ENCODE measurements at regions not wholly inside any gene's neighbourhood (a gene's known extent, or its start where the extent isn't known, plus 50 kb on each side); places are given as distances from the start of the nearest gene placed in this dataset.
"Not testable (repeated sequence)": the region's sequence is repeated elsewhere in the genome, so short reads cannot be mapped to it uniquely, and the experiment has no call there.

- no peak for DNase-seq
Measured at GRCh38 chr10:118918116-118918515, 111.4 kb upstream of the NANOS1 start.

DNA sequence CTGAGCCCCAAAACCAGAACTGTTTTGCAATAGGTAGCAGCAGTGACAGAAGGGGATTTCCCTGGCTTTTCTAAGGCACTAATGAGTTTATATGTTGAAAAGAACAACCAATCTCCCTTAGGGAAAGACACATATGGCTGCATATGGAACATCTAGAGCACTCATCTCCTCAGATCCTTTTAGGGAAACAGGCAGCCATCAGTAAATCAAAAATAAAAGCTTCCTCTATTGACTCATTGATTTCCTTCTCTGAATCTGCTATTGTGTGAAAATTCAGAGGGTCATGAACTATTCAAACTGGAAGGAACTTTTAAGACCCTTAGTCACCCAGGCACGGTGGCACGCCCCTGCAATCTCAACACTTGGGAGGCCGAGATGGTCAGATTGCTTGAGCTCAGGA, 110.9 kb upstream of the NANOS1 start:
- no peak for DNase-seq

DNA sequence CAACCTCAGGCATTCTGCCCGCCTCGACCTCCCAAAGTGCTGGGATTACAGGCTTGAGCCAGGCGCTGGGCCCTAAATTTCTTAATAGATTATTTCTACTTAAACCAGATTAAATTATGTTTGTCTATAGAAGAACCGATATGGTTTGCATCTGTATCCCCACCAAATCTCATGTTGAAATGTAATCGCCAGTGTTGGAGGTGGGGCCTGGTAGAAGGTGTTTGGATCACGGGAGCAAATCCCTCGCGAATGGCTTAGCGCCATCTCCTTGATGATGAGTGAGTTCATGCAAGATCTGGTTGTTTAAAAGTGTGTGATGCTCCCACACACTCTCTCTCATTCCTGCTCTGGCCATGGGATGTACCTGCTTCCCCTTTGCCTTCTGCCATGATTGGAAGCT, 109.3 kb upstream of the NANOS1 start:
- no peak for DNase-seq

DNA sequence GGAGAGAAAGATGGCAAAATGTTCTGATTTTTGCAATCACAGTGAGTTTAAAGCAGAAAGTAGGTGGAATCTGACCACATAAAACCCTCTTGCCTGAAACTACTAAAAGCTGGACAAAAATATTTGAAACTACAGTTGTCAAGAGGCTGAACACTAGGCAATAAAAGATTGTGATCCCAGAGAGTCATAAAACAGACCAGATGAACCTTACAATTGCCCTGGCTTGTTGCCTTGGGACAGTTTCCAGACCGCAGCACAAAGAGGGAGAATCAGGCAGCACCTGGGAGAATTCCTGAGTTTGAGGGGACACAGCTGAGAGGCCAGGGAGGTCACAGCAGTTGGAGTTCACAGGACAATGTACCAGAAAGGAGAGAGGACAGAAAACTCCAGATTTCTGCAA, 107.3 kb upstream of the NANOS1 start:
- DNase-seq = no peak

GRCh38 chr10:118922972-118923371, 106.5 kb upstream of the NANOS1 start:
- no peak for DNase-seq

- no peak for DNase-seq
Measured at GRCh38 chr10:118924493-118924892, 105.0 kb upstream of the NANOS1 start.

GRCh38 chr10:118925404-118926071, 104.0 kb upstream of the NANOS1 start:
- no peak for DNase-seq

GRCh38 chr10:118926072-118926417, 103.5 kb upstream of the NANOS1 start:
- DNase-seq = no peak

- no peak for DNase-seq
Measured at GRCh38 chr10:118926441-118926840, 103.1 kb upstream of the NANOS1 start.

GRCh38 chr10:118926903-118927302, 102.6 kb upstream of the NANOS1 start:
- no peak for DNase-seq

- no peak for DNase-seq
Measured at GRCh38 chr10:118927321-118927720, 102.2 kb upstream of the NANOS1 start.

DNA sequence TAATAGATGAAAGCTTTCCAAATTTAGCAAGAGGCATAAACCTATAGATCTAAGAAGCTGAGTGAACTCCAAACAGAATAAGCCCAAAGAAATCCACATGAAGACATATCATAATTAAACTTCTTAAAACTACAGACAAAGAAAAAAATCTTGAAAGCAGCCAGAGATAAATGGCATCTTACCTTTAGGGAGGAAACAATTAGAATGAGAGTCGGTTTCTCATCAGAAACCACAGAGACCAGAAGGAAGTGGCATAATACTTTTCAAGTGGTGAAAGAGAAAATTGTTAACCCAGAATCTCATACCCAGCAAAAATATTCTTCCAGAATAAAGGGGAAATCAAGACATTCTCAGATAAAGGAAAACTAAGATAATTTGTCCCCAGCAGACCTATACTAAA, 98.9 kb upstream of the NANOS1 start:
- DNase-seq = no peak

DNA sequence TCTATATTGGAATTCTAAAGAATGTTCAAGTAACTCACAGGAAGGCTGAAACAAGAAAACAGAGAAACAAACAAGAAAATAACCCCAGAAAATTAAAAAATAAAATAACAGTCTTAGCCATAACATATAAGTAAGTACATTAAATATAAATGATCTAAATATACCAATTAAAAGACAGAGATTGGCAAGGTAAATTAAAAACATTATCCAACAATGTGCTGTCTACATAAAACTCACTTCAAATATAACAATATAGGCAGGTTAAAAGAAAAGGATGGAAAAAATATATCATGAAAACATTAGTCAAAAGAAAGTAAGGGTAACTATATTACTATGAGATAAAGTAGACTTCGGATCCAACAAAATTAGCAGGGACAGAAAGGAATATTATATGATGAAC, 98.1 kb upstream of the NANOS1 start:
- no peak for DNase-seq

DNA sequence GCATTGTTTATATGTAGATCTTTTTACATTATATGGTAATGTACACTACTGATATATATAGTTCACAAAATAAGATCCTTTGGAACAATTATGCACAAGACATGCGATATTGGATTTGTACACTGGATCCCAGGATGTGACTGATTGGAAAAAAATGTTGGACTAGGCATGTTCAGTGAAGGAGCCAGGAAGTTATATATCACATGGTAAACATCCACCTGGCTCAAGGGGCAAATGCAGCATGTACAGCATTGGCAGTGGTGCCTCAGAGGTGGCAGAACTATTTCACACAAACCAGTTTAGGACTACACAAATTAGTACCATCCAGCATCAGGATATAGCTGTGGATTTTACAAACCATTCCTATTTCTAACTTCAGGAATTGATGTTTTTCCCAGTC, 97.4 kb upstream of the NANOS1 start:
- not testable (repeated sequence) for DNase-seq

GRCh38 chr10:118937226-118937625, 92.3 kb upstream of the NANOS1 start:
- DNase-seq = no peak

DNA sequence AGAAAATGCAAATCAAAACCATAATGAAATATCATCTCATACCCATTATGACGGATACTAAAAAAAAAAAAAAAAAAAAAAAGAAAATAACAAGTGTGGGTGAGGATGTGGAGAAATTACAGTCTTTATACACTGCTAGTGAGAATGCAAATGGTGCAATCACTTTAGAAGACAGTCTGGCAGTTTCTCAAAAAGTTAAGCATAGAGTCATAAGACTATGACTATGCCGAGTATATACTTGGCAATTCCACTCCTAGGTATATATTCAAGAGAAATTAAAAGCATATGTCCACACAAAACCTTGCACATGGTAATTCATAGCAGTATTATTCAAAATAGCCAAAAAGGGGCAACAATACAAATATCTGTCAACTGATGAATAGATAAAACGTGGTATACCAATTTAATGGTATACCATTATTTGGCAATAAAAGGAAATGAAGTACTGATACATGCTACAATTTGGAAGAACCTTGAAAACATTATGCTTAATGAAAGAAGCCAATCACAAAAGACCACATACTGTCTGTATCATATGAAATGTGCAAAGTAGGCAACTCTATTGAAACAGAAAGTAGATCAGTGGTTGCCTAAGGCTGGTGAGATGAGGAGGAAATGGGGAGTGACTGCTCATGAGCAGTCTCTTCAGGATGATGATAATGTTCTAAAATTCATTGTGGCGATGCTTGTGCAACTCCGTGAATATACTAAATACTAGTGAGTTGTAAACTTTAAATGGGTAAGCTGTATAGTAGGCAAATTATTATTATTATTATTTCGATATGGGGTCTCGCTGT, 90.1 kb upstream of the NANOS1 start:
- no peak for DNase-seq

DNA sequence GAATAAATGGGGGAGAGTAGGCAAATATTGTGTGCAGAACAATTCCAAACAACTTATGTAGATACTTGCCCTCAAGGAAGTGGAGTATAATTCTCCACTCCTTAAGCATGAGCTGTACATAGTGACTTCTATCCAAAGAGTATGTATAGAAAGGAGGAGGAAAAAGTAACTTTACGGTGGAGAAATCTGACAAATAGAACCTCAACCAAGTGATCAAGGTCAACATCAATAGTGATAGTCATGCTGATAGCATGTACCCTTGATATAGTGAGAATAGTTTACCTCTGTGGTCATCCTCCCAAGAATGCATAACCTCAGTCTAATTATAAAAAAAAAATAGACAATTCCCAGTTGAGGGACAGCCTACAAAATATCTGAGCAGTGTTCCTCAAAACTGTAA, 89.1 kb upstream of the NANOS1 start:
- no peak for DNase-seq

GRCh38 chr10:118943253-118943652, 86.3 kb upstream of the NANOS1 start:
- no peak for DNase-seq

DNA sequence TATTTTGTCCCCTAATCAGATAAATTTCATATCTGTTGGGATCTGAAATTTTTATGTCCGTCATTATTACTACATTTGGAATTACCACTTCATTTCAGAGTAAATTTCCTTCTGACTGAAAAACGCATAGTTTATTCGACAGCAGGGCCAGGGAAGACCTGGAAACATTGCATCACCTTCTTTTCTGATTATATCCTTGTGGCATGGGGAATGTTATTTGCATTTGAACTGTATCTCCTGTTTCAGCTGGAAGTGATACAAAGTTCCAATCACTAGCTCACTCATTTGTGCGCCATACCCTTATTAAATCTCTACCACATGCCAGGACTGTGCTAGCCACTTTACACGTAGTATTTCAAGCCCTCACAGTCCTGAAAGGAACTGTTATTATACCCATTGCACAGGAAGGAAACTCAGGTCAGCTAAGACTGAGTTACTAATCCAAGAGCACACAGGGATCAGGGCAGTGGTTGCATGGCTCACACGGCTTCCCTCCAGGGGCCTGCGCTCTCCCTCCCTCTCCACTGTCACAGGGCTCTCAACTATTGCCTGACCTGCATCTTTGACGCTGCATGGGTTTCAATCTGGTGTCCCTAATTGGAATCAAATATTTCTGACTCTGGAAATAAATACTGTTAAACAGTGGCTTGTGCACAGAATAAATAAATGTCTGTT, 84.4 kb upstream of the NANOS1 start:
- no peak for DNase-seq

DNA sequence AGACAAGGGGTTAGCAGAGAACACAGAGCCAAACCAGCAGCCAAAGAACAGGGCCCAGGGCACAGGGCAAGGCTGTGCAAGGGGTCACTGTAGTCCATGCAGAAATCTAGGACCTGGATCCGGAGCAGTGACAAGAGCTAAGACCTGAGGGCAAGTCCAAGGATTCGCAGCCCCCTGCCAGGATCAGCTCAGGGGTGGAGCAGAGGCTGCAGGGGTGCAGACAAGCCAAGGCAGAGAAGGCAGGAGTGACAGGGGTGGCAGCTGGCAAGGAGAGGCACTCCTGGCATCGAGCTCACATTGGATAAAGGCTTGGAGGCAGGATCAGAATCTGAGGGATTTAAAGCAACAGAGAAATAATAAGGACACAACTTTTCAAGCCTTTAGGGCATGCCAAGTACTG, 80.7 kb upstream of the NANOS1 start:
- DNase-seq = no peak

- DNase-seq = no peak
Measured at GRCh38 chr10:118950190-118950680, 79.3 kb upstream of the NANOS1 start.

GRCh38 chr10:118950997-118951637, 78.4 kb upstream of the NANOS1 start:
- DNase-seq = no peak

DNA sequence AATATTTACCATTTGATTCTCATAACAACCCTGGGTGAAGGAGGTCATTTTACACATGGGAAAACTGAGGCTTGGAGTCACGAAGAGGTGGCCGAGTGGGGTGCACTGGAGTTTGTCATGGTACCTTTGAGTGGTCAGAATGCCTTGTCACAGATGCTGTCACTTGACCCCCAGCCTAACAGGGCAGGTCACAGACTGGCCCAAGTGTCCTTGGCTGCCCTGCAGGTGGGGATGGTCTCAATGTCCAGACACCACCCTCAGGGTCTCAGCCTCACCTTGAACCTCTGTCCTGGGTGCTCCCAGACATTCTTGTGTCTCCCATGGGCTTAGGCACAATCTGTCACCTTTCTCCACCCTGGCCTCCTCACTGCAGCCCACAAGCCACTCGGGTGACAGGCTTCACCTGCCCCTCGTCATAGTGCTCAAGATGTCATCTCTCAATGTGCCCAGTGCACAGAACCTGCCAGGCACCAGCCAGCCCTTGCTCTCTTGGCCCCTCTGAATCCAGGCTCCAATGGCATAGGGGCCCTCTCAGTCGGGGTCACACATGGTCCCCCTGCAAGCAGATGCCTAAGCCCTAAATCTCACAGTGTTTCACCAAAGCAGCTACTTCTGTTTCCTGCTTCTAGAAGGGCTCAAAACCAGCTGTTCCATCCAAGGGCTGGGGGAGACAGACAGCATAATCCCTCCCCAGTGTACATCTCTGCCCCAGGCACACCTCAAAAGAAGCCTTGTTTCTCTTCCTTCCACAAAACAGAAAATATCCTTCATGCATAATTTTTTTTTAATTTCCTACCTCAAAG, 76.8 kb upstream of the NANOS1 start:
- DNase-seq = no peak
